CD8-positive, alpha-beta memory T cell (primary cell): ENCODE measurements at regions not wholly inside any gene's neighbourhood (a gene's known extent, or its start where the extent isn't known, plus 50 kb on each side); places are given as distances from the start of the nearest gene placed in this dataset.

Experiments used
- CTCF ChIA-PET: fragments of 350-600 bp; sonication (Branson Sonifier 250); formaldehyde crosslinking; loops from one replicate; lab custom pipeline; 2021; ENCODE audit warnings: antibody characterized with exemption; lab: Charles Lee
- POLR2A ChIA-PET: fragments of 350-600 bp; sonication (Branson Sonifier 250); formaldehyde crosslinking; loops from one replicate; lab custom pipeline; 2021; ENCODE audit warnings: antibody characterized with exemption; lab: Charles Lee
- DNase-seq, 5 donors: peaks; one replicate each; pipeline versions ENCODE4 v3.0.0 to v3.0.0-alpha.2; 2020 to 2022; ENCODE audit warnings: mixed read lengths in 1 of 5
- H3K27ac ChIP-seq: one replicate; pipeline ENCODE4 v1.7.0; 2013; ENCODE audit warnings: low read depth, mild to moderate bottlenecking, low read length, moderate library complexity
- H3K27me3 ChIP-seq: 2 replicates; pipeline ENCODE4 v1.7.0; 2013; ENCODE audit warnings: low read length, mild to moderate bottlenecking; ENCODE audit not compliant: insufficient read depth, poor library complexity, severe bottlenecking
- H3K36me3 ChIP-seq: 2 replicates; pipeline ENCODE4 v1.7.0; 2013; ENCODE audit warnings: mild to moderate bottlenecking, low read length, moderate library complexity; ENCODE audit not compliant: insufficient read depth
- H3K4me1 ChIP-seq: 2 replicates; pipeline ENCODE4 v1.7.0; 2013; ENCODE audit warnings: mild to moderate bottlenecking, low read length, moderate library complexity; ENCODE audit not compliant: insufficient read depth
- H3K4me3 ChIP-seq: 2 replicates; pipeline ENCODE4 v1.7.0; 2013; ENCODE audit warnings: mild to moderate bottlenecking, low read length
- H3K9me3 ChIP-seq: 2 replicates; pipeline ENCODE4 v1.7.0; 2013; ENCODE audit warnings: mild to moderate bottlenecking, low read length
- H3K27ac Mint-ChIP-seq, 8 donors: one replicate each; pipeline ENCODE4 v1.8.0; 2020 to 2021; ENCODE audit warnings: mixed read lengths in 8 of 8, mild to moderate bottlenecking in 6 of 8, inconsistent platforms in 3 of 8, moderate library complexity in 3 of 8
- H3K27me3 Mint-ChIP-seq, 2 donors: one replicate each; pipeline ENCODE4 v1.8.0; 2020 to 2021; ENCODE audit warnings: mixed read lengths in 2 of 2, mild to moderate bottlenecking in 1 of 2, moderate library complexity in 1 of 2
- H3K36me3 Mint-ChIP-seq, 3 donors: one replicate each; pipeline ENCODE4 v1.8.0; 2020 to 2021; ENCODE audit warnings: mixed read lengths in 3 of 3, inconsistent platforms in 1 of 3, mild to moderate bottlenecking in 1 of 3
- H3K4me1 Mint-ChIP-seq, 3 donors: one replicate each; pipeline ENCODE4 v1.8.0; 2020 to 2021; ENCODE audit warnings: mixed read lengths in 3 of 3, inconsistent platforms in 1 of 3, mild to moderate bottlenecking in 1 of 3
- H3K4me3 Mint-ChIP-seq, 7 donors: one replicate each; pipeline ENCODE4 v1.8.0; 2020 to 2021; ENCODE audit warnings: mixed read lengths in 7 of 7, mild to moderate bottlenecking in 6 of 7, moderate library complexity in 4 of 7, inconsistent platforms in 2 of 7
- H3K9me3 Mint-ChIP-seq, 5 donors: one replicate each; pipeline ENCODE4 v1.8.0; 2020 to 2022; ENCODE audit warnings: mixed read lengths in 5 of 5, mild to moderate bottlenecking in 3 of 5, moderate library complexity in 2 of 5, inconsistent platforms in 1 of 5

- H3K27me3 ChIP-seq = peaks cover 4% of the 10 kb centered on the region
- Mint-ChIP-seq H3K4me1 (no peaks in the 10 kb centered on the region), H3K4me3 (no peak overlapping the region), H3K27me3 (peaks cover 2 to 7% of the 10 kb centered on the region in 2 donors), H3K27ac (no peak overlapping the region), H3K9me3 (peaks cover 0 to under 1% (median 0%) of the 10 kb centered on the region in 5 donors), H3K36me3 (no peaks in the 10 kb centered on the region)
- POLR2A ChIA-PET = no interaction called here
- no peak overlapping the region for H3K27ac ChIP-seq
- H3K36me3 ChIP-seq = no peaks in the 10 kb centered on the region
- CTCF ChIA-PET = no interaction called here
- no peaks in the 10 kb centered on the region for H3K4me1 ChIP-seq
- DNase-seq = no peak
- H3K4me3 ChIP-seq = no peak overlapping the region
- H3K9me3 ChIP-seq = no peaks in the 10 kb centered on the region
Measured at GRCh38 chr12:46101485-46101869, 111.1 kb upstream of the SCAF11 start.

- ChIA-PET POLR2A (no interaction called here), CTCF (no interaction called here)
- H3K27me3 ChIP-seq = peaks cover 4% of the 10 kb centered on the region
- H3K27ac ChIP-seq = no peak overlapping the region
- DNase-seq = no peak
- H3K4me3 ChIP-seq = no peak overlapping the region
- H3K36me3 Mint-ChIP-seq = no peaks in the 10 kb centered on the region
- H3K9me3 Mint-ChIP-seq = peaks cover 0 to 6% (median 1%) of the 10 kb centered on the region in 5 donors
- no peaks in the 10 kb centered on the region for H3K4me1 ChIP-seq
- no peaks in the 10 kb centered on the region for H3K36me3 ChIP-seq
- no peaks in the 10 kb centered on the region for H3K4me1 Mint-ChIP-seq
- no peak overlapping the region for H3K4me3 Mint-ChIP-seq
- H3K9me3 ChIP-seq = no peaks in the 10 kb centered on the region
- no peak overlapping the region for H3K27ac Mint-ChIP-seq
- H3K27me3 Mint-ChIP-seq = peaks cover 0 to 13% of the 10 kb centered on the region in 2 donors
Measured at GRCh38 chr12:46100551-46101484, 110.4 kb upstream of the SCAF11 start.

GRCh38 chr12:46089414-46090162 is 99.2 kb upstream of the SCAF11 start:
- H3K4me3 ChIP-seq = no peak overlapping the region
- Mint-ChIP-seq H3K9me3 (peaks cover 4 to 16% (median 14%) of the 10 kb centered on the region in 5 donors), H3K27ac (no peak overlapping the region), H3K36me3 (peaks cover 0 to 5% (median 0%) of the 10 kb centered on the region in 3 donors), H3K27me3 (peaks cover 30 to 50% of the 10 kb centered on the region in 2 donors), H3K4me3 (no peak overlapping the region), H3K4me1 (no peaks in the 10 kb centered on the region)
- H3K4me1 ChIP-seq = no peaks in the 10 kb centered on the region
- no peak overlapping the region for H3K27ac ChIP-seq
- ChIA-PET CTCF (no interaction called here), POLR2A (no interaction called here)
- no peaks in the 10 kb centered on the region for H3K9me3 ChIP-seq
- H3K36me3 ChIP-seq = no peaks in the 10 kb centered on the region
- DNase-seq = no peak
- H3K27me3 ChIP-seq = no peaks in the 10 kb centered on the region

GRCh38 chr12:46087916-46088439 is 97.6 kb upstream of the SCAF11 start:
- H3K9me3 Mint-ChIP-seq = peaks cover 2 to 16% (median 12%) of the 10 kb centered on the region in 5 donors
- H3K36me3 Mint-ChIP-seq = peaks cover 0 to 5% (median 0%) of the 10 kb centered on the region in 3 donors
- Histone ChIP-seq H3K9me3 (no peaks in the 10 kb centered on the region), H3K4me3 (no peak overlapping the region), H3K4me1 (no peaks in the 10 kb centered on the region), H3K27me3 (no peaks in the 10 kb centered on the region), H3K27ac (no peak overlapping the region), H3K36me3 (no peaks in the 10 kb centered on the region)
- H3K27ac Mint-ChIP-seq = no peak overlapping the region
- CTCF ChIA-PET = no interaction called here
- H3K27me3 Mint-ChIP-seq = peaks cover 26 to 40% of the 10 kb centered on the region in 2 donors
- H3K4me1 Mint-ChIP-seq = no peaks in the 10 kb centered on the region
- no peak for DNase-seq
- POLR2A ChIA-PET = no interaction called here
- no peak overlapping the region for H3K4me3 Mint-ChIP-seq

GRCh38 chr12:46084666-46085631 is 94.6 kb upstream of the SCAF11 start:
- no peak for DNase-seq
- ChIA-PET CTCF (no interaction called here), POLR2A (no interaction called here)

GRCh38 chr12:46082490-46083200 is 92.3 kb upstream of the SCAF11 start:
- Mint-ChIP-seq H3K27ac (no peak overlapping the region), H3K36me3 (peaks cover 0 to 8% (median 5%) of the 10 kb centered on the region in 3 donors), H3K4me3 (no peak overlapping the region), H3K9me3 (peaks cover 6 to 19% (median 13%) of the 10 kb centered on the region in 5 donors), H3K4me1 (no peaks in the 10 kb centered on the region), H3K27me3 (peaks cover 15 to 17% of the 10 kb centered on the region in 2 donors)
- CTCF ChIA-PET = no interaction called here
- no peaks in the 10 kb centered on the region for H3K27me3 ChIP-seq
- no peak overlapping the region for H3K4me3 ChIP-seq
- POLR2A ChIA-PET = no interaction called here
- H3K36me3 ChIP-seq = no peaks in the 10 kb centered on the region
- H3K4me1 ChIP-seq = no peaks in the 10 kb centered on the region
- H3K9me3 ChIP-seq = peaks cover 3% of the 10 kb centered on the region
- no peak overlapping the region for H3K27ac ChIP-seq
- no peak for DNase-seq

More at GRCh38 chr12:46084666-46085631, 94.6 kb upstream of the SCAF11 start:
- Histone ChIP-seq H3K27ac (no peak overlapping the region), H3K4me3 (no peak overlapping the region), H3K9me3 (no peaks in the 10 kb centered on the region), H3K36me3 (no peaks in the 10 kb centered on the region), H3K4me1 (no peaks in the 10 kb centered on the region), H3K27me3 (no peaks in the 10 kb centered on the region)
- Mint-ChIP-seq H3K4me3 (no peak overlapping the region), H3K27ac (peak overlapping the region in 1 of 8 donors; percentile 32), H3K36me3 (no peaks in the 10 kb centered on the region), H3K4me1 (no peaks in the 10 kb centered on the region), H3K27me3 (peaks cover 17 to 21% of the 10 kb centered on the region in 2 donors), H3K9me3 (peaks cover 0 to 5% (median 0%) of the 10 kb centered on the region in 5 donors)

- Mint-ChIP-seq H3K27me3 (peaks cover 9 to 26% of the 10 kb centered on the region in 2 donors), H3K4me1 (peaks cover 0 to 7% (median 3%) of the 10 kb centered on the region in 3 donors), H3K9me3 (peaks cover 5 to 10% (median 7%) of the 10 kb centered on the region in 5 donors), H3K4me3 (no peak overlapping the region), H3K36me3 (peaks cover 0 to under 1% (median 0%) of the 10 kb centered on the region in 3 donors), H3K27ac (no peak overlapping the region)
- no peak for DNase-seq
- no peaks in the 10 kb centered on the region for H3K4me1 ChIP-seq
- CTCF ChIA-PET = interaction anchor here (1.1 kb wide), 1 partner anchor 83 kb away, joined by 3 read pairs; no protein-coding TSS in a partner anchor
- H3K36me3 ChIP-seq = no peaks in the 10 kb centered on the region
- H3K9me3 ChIP-seq = peaks cover 3% of the 10 kb centered on the region
- POLR2A ChIA-PET = no interaction called here
- no peak overlapping the region for H3K27ac ChIP-seq
- no peak overlapping the region for H3K4me3 ChIP-seq
- H3K27me3 ChIP-seq = no peaks in the 10 kb centered on the region
Measured at GRCh38 chr12:46073321-46073720, 82.9 kb upstream of the SCAF11 start.
